MCF 10A (cell line): ENCODE measurements at regions not wholly inside any gene's neighbourhood (a gene's known extent, or its start where the extent isn't known, plus 50 kb on each side); places are given as distances from the start of the nearest gene placed in this dataset.
A peak's percentile ranks its signal among the peaks of the same experiment; 100 is the strongest.

Source experiments
- BruUV-seq: library from RNA; stranded (reverse); fragments of 400-500 nt; replicated peaks from 2 replicates; lab custom pipeline; 2021; lab: Mats Ljungman, UMichigan
- CTCF ChIA-PET: fragments of 300-600 bp; sonication (Branson Sonifier 250); formaldehyde crosslinking; extraction: SDS; loops from one replicate; lab custom pipeline; 2021; ENCODE audit warnings: antibody characterized with exemption, inconsistent platforms; lab: Yijun Ruan, JAX
- POLR2A ChIA-PET: fragments of 300-600, 350-650 bp; sonication (Branson Sonifier 250); formaldehyde crosslinking; extraction: SDS; loops from one replicate; lab custom pipeline; 2020; ENCODE audit warnings: antibody characterized with exemption, inconsistent platforms; lab: Yijun Ruan, JAX
- DNase-seq: peaks from one replicate; pipeline ENCODE4 v3.0.0-alpha.2; 2018; ENCODE audit not compliant: unreplicated experiment
- H3K27ac Mint-ChIP-seq: one replicate; pipeline ENCODE4 v1.8.0; 2022; ENCODE audit warnings: mild to moderate bottlenecking, low read depth, mixed read lengths; ENCODE audit not compliant: unreplicated experiment
- H3K27me3 Mint-ChIP-seq: one replicate; pipeline ENCODE4 v1.8.0; 2022; ENCODE audit warnings: mixed read lengths; ENCODE audit not compliant: insufficient read depth, unreplicated experiment
- H3K36me3 Mint-ChIP-seq: one replicate; pipeline ENCODE4 v1.8.0; 2022; ENCODE audit warnings: mild to moderate bottlenecking, moderate library complexity, mixed read lengths; ENCODE audit not compliant: insufficient read depth, unreplicated experiment
- H3K4me1 Mint-ChIP-seq: one replicate; pipeline ENCODE4 v1.8.0; 2022; ENCODE audit warnings: mixed read lengths; ENCODE audit not compliant: insufficient read depth, unreplicated experiment
- H3K4me3 Mint-ChIP-seq: one replicate; pipeline ENCODE4 v1.8.0; 2022; ENCODE audit warnings: mild to moderate bottlenecking, moderate library complexity, mixed read lengths; ENCODE audit not compliant: unreplicated experiment
- H3K9me3 Mint-ChIP-seq: one replicate; pipeline ENCODE4 v1.8.0; 2022; ENCODE audit warnings: mixed read lengths; ENCODE audit not compliant: unreplicated experiment
- CTCF ChIP-seq: fragments of 200-600 bp; IDR thresholded peaks from one replicate; pipeline ENCODE4 v1.8.0; 2022; ENCODE audit warnings: antibody characterized with exemption, mild to moderate bottlenecking; ENCODE audit not compliant: unreplicated experiment
- intact Hi-C: fragments of 100-400 bp; cut with micrococcal nuclease; formaldehyde crosslinking; loops from 2 replicates; pipeline ENCODE4 v1.14.1; 2022

GRCh38 chr7:21367081-21367480, 60.8 kb upstream of the SP4 start:
- ChIA-PET CTCF (no interaction called here), POLR2A (no interaction called here)
- Mint-ChIP-seq H3K27me3 (no peaks in the 10 kb centered on the region), H3K27ac (no peak overlapping the region), H3K9me3 (no peaks in the 10 kb centered on the region), H3K36me3 (no peaks in the 10 kb centered on the region), H3K4me1 (peaks cover 7% of the 10 kb centered on the region), H3K4me3 (no peak overlapping the region)
- peak; percentile 8 for DNase-seq
- intact Hi-C loops: loop anchor here (5.0 kb wide), 1 partner anchor 60 kb away; the partner anchor contains the start of gene SP4
- BruUV-seq: no TSS peak
- no peak for TF ChIP-seq CTCF

GRCh38 chr7:21367537-21367936, 60.3 kb upstream of the SP4 start:
- no peaks in the 10 kb centered on the region for H3K27me3 Mint-ChIP-seq
- no TSS peak for BruUV-seq
- no peak for DNase-seq
- H3K36me3 Mint-ChIP-seq: no peaks in the 10 kb centered on the region
- TF ChIP-seq CTCF: no peak
- ChIA-PET POLR2A (no interaction called here), CTCF (no interaction called here)
- H3K27ac Mint-ChIP-seq: no peak overlapping the region
- intact Hi-C loops: loop anchor here (5.0 kb wide), 1 partner anchor 60 kb away; the partner anchor contains the start of gene SP4
- no peak overlapping the region for H3K4me3 Mint-ChIP-seq
- peaks cover 7% of the 10 kb centered on the region for H3K4me1 Mint-ChIP-seq
- H3K9me3 Mint-ChIP-seq: no peaks in the 10 kb centered on the region

GRCh38 chr7:21368317-21368716, 59.6 kb upstream of the SP4 start:
- Mint-ChIP-seq H3K4me1 (peaks cover 7% of the 10 kb centered on the region), H3K27me3 (no peaks in the 10 kb centered on the region), H3K36me3 (no peaks in the 10 kb centered on the region), H3K4me3 (no peak overlapping the region), H3K27ac (no peak overlapping the region), H3K9me3 (no peaks in the 10 kb centered on the region)
- DNase-seq: no peak
- no peak for TF ChIP-seq CTCF
- intact Hi-C loops: loop anchor here (5.0 kb wide), 1 partner anchor 59 kb away; the partner anchor contains the start of gene SP4
- POLR2A ChIA-PET: no interaction called here
- CTCF ChIA-PET: no interaction called here
- BruUV-seq: no TSS peak

GRCh38 chr7:21370283-21370982, 57.5 kb upstream of the SP4 start:
- H3K4me3 Mint-ChIP-seq: no peak overlapping the region
- no peaks in the 10 kb centered on the region for H3K27me3 Mint-ChIP-seq
- intact Hi-C loops: no loop called here
- TF ChIP-seq CTCF: no peak
- no peaks in the 10 kb centered on the region for H3K36me3 Mint-ChIP-seq
- DNase-seq: no peak
- no TSS peak for BruUV-seq
- ChIA-PET POLR2A (interaction anchor here (0.6 kb wide), 1 partner anchor 38 kb away, joined by 4 read pairs; no protein-coding TSS in a partner anchor), CTCF (interaction anchor here (1.1 kb wide), 1 partner anchor 18 kb away, joined by 3 read pairs; no protein-coding TSS in a partner anchor)
- no peaks in the 10 kb centered on the region for H3K9me3 Mint-ChIP-seq
- H3K27ac Mint-ChIP-seq: no peak overlapping the region
- H3K4me1 Mint-ChIP-seq: peaks cover 7% of the 10 kb centered on the region
